ENCODE measurements at regions not wholly inside any gene's neighbourhood (a gene's known extent, or its start where the extent isn't known, plus 50 kb on each side); places are given as distances from the start of the nearest gene placed in this dataset.

- DNase-seq (ENCODE audit: low spot score), result no peak
- Mint-ChIP-seq H3K27me3 (ENCODE audit: low read depth) (no peaks in the 10 kb centered on the region), H3K4me3 (no peak overlapping the region), H3K9me3 (peaks cover 29% of the 10 kb centered on the region), H3K27ac (no peak overlapping the region), H3K36me3 (ENCODE audit: low read depth) (no peaks in the 10 kb centered on the region), H3K4me1 (ENCODE audit: low read depth) (no peaks in the 10 kb centered on the region)
Observed at GRCh38 chr13:87052731-87053130, 618.4 kb upstream of the SLITRK5 start.

- no peak overlapping the region for H3K27ac Mint-ChIP-seq
- H3K4me3 Mint-ChIP-seq, result no peak overlapping the region
- no peaks in the 10 kb centered on the region for H3K36me3 Mint-ChIP-seq (ENCODE audit: low read depth)
- H3K27me3 Mint-ChIP-seq (ENCODE audit: low read depth), result no peaks in the 10 kb centered on the region
- no peak for DNase-seq (ENCODE audit: low spot score)
- H3K4me1 Mint-ChIP-seq (ENCODE audit: low read depth), result no peaks in the 10 kb centered on the region
- peaks cover 13% of the 10 kb centered on the region for H3K9me3 Mint-ChIP-seq
Observed at GRCh38 chr13:87057807-87058520, 613.2 kb upstream of the SLITRK5 start.

- H3K4me3 Mint-ChIP-seq, result no peak overlapping the region
- H3K27me3 Mint-ChIP-seq (ENCODE audit: low read depth), result no peaks in the 10 kb centered on the region
- no peak overlapping the region for H3K27ac Mint-ChIP-seq
- no peak for DNase-seq (ENCODE audit: low spot score)
- H3K36me3 Mint-ChIP-seq (ENCODE audit: low read depth), result no peaks in the 10 kb centered on the region
- H3K4me1 Mint-ChIP-seq (ENCODE audit: low read depth), result no peaks in the 10 kb centered on the region
- peaks cover 9% of the 10 kb centered on the region for H3K9me3 Mint-ChIP-seq
Observed at GRCh38 chr13:87058786-87059329, 612.3 kb upstream of the SLITRK5 start.

- Mint-ChIP-seq H3K27ac (no peak overlapping the region), H3K27me3 (ENCODE audit: low read depth) (no peaks in the 10 kb centered on the region), H3K9me3 (peaks cover 14% of the 10 kb centered on the region), H3K36me3 (ENCODE audit: low read depth) (no peaks in the 10 kb centered on the region), H3K4me3 (no peak overlapping the region), H3K4me1 (ENCODE audit: low read depth) (no peaks in the 10 kb centered on the region)
- no peak for DNase-seq (ENCODE audit: low spot score)
Observed at GRCh38 chr13:87078947-87079795, 592.0 kb upstream of the SLITRK5 start.

- Mint-ChIP-seq H3K9me3 (peaks cover 14% of the 10 kb centered on the region), H3K4me1 (ENCODE audit: low read depth) (no peaks in the 10 kb centered on the region), H3K36me3 (ENCODE audit: low read depth) (no peaks in the 10 kb centered on the region), H3K27me3 (ENCODE audit: low read depth) (no peaks in the 10 kb centered on the region), H3K27ac (no peak overlapping the region), H3K4me3 (no peak overlapping the region)
- no peak for DNase-seq (ENCODE audit: low spot score)
Observed at GRCh38 chr13:87080100-87080779, 590.9 kb upstream of the SLITRK5 start.

GRCh38 chr13:87084192-87084591 is 587.0 kb upstream of the SLITRK5 start:
- Mint-ChIP-seq H3K27me3 (ENCODE audit: low read depth) (no peaks in the 10 kb centered on the region), H3K4me3 (no peak overlapping the region), H3K4me1 (ENCODE audit: low read depth) (no peaks in the 10 kb centered on the region), H3K36me3 (ENCODE audit: low read depth) (no peaks in the 10 kb centered on the region), H3K27ac (no peak overlapping the region), H3K9me3 (peaks cover 14% of the 10 kb centered on the region)
- DNase-seq (ENCODE audit: low spot score), result no peak

GRCh38 chr13:87087741-87088140 is 583.4 kb upstream of the SLITRK5 start:
- Mint-ChIP-seq H3K27me3 (ENCODE audit: low read depth) (no peaks in the 10 kb centered on the region), H3K27ac (no peak overlapping the region), H3K4me3 (no peak overlapping the region), H3K36me3 (ENCODE audit: low read depth) (no peaks in the 10 kb centered on the region), H3K4me1 (ENCODE audit: low read depth) (no peaks in the 10 kb centered on the region), H3K9me3 (peaks cover 12% of the 10 kb centered on the region)
- DNase-seq (ENCODE audit: low spot score), result no peak

GRCh38 chr13:87089391-87089790 is 581.8 kb upstream of the SLITRK5 start:
- H3K9me3 Mint-ChIP-seq, result peaks cover 5% of the 10 kb centered on the region
- no peak for DNase-seq (ENCODE audit: low spot score)
- no peaks in the 10 kb centered on the region for H3K36me3 Mint-ChIP-seq (ENCODE audit: low read depth)
- no peak overlapping the region for H3K4me3 Mint-ChIP-seq
- H3K27me3 Mint-ChIP-seq (ENCODE audit: low read depth), result no peaks in the 10 kb centered on the region
- no peaks in the 10 kb centered on the region for H3K4me1 Mint-ChIP-seq (ENCODE audit: low read depth)
- H3K27ac Mint-ChIP-seq, result no peak overlapping the region

GRCh38 chr13:87093399-87093798 is 577.8 kb upstream of the SLITRK5 start:
- Mint-ChIP-seq H3K4me1 (ENCODE audit: low read depth) (no peaks in the 10 kb centered on the region), H3K9me3 (peaks cover 14% of the 10 kb centered on the region), H3K27ac (no peak overlapping the region), H3K4me3 (no peak overlapping the region), H3K27me3 (ENCODE audit: low read depth) (no peaks in the 10 kb centered on the region), H3K36me3 (ENCODE audit: low read depth) (no peaks in the 10 kb centered on the region)
- DNase-seq (ENCODE audit: low spot score), result no peak

GRCh38 chr13:87094646-87095045 is 576.5 kb upstream of the SLITRK5 start:
- Mint-ChIP-seq H3K9me3 (peaks cover 12% of the 10 kb centered on the region), H3K27ac (no peak overlapping the region), H3K4me3 (no peak overlapping the region), H3K36me3 (ENCODE audit: low read depth) (no peaks in the 10 kb centered on the region), H3K27me3 (ENCODE audit: low read depth) (no peaks in the 10 kb centered on the region), H3K4me1 (ENCODE audit: low read depth) (no peaks in the 10 kb centered on the region)
- no peak for DNase-seq (ENCODE audit: low spot score)

GRCh38 chr13:87100431-87100830 is 570.7 kb upstream of the SLITRK5 start:
- H3K9me3 Mint-ChIP-seq, result peaks cover 7% of the 10 kb centered on the region
- H3K36me3 Mint-ChIP-seq (ENCODE audit: low read depth), result no peaks in the 10 kb centered on the region
- H3K4me1 Mint-ChIP-seq (ENCODE audit: low read depth), result no peaks in the 10 kb centered on the region
- H3K27me3 Mint-ChIP-seq (ENCODE audit: low read depth), result no peaks in the 10 kb centered on the region
- no peak for DNase-seq (ENCODE audit: low spot score)
- no peak overlapping the region for H3K27ac Mint-ChIP-seq
- no peak overlapping the region for H3K4me3 Mint-ChIP-seq

- H3K4me3 Mint-ChIP-seq, result no peak overlapping the region
- H3K27ac Mint-ChIP-seq, result no peak overlapping the region
- no peaks in the 10 kb centered on the region for H3K36me3 Mint-ChIP-seq (ENCODE audit: low read depth)
- no peaks in the 10 kb centered on the region for H3K27me3 Mint-ChIP-seq (ENCODE audit: low read depth)
- H3K9me3 Mint-ChIP-seq, result peaks cover 10% of the 10 kb centered on the region
- no peak for DNase-seq (ENCODE audit: low spot score)
- H3K4me1 Mint-ChIP-seq (ENCODE audit: low read depth), result no peaks in the 10 kb centered on the region
Observed at GRCh38 chr13:87107651-87108050, 563.5 kb upstream of the SLITRK5 start.

GRCh38 chr13:87120476-87120875 is 550.7 kb upstream of the SLITRK5 start:
- Mint-ChIP-seq H3K9me3 (peaks cover 16% of the 10 kb centered on the region), H3K36me3 (ENCODE audit: low read depth) (no peaks in the 10 kb centered on the region), H3K27ac (no peak overlapping the region), H3K4me1 (ENCODE audit: low read depth) (no peaks in the 10 kb centered on the region), H3K27me3 (ENCODE audit: low read depth) (no peaks in the 10 kb centered on the region), H3K4me3 (no peak overlapping the region)
- no peak for DNase-seq (ENCODE audit: low spot score)

- no peaks in the 10 kb centered on the region for H3K27me3 Mint-ChIP-seq (ENCODE audit: low read depth)
- H3K4me3 Mint-ChIP-seq, result no peak overlapping the region
- no peak for DNase-seq (ENCODE audit: low spot score)
- H3K27ac Mint-ChIP-seq, result no peak overlapping the region
- H3K9me3 Mint-ChIP-seq, result peaks cover 10% of the 10 kb centered on the region
- no peaks in the 10 kb centered on the region for H3K36me3 Mint-ChIP-seq (ENCODE audit: low read depth)
- no peaks in the 10 kb centered on the region for H3K4me1 Mint-ChIP-seq (ENCODE audit: low read depth)
Observed at GRCh38 chr13:87122551-87122950, 548.6 kb upstream of the SLITRK5 start.

Data from T-helper 2 cell treated with Interferon-gamma antibody and Interleukin-4, amounts not matched to agents 5 μg/mL and 100 μg/mL, for 36 hours (primary cell).